COLO668 (cell line): ENCODE measurements at regions not wholly inside any gene's neighbourhood (a gene's known extent, or its start where the extent isn't known, plus 50 kb on each side); places are given as distances from the start of the nearest gene placed in this dataset.

Experiments
- DNase-seq: peaks from one replicate; lab custom pipeline; 2025; ENCODE audit not compliant: unreplicated experiment; lab: John Stamatoyannopoulos, UW

GRCh38 chr19:31761281-31761913 lies 412.2 kb upstream of the TSHZ3 start:
- DNase-seq, result no peak

GRCh38 chr19:31770223-31770622 lies 421.0 kb upstream of the TSHZ3 start:
- no peak for DNase-seq

GRCh38 chr19:31772915-31773314 lies 423.7 kb upstream of the TSHZ3 start:
- no peak for DNase-seq

- no peak for DNase-seq
Observed at GRCh38 chr19:31781542-31781941, 432.3 kb upstream of the TSHZ3 start.

- no peak for DNase-seq
Observed at GRCh38 chr19:31783592-31783991, 434.4 kb upstream of the TSHZ3 start.

GRCh38 chr19:31784671-31785101 lies 435.4 kb upstream of the TSHZ3 start:
- no peak for DNase-seq

- DNase-seq, result no peak
Observed at GRCh38 chr19:31801611-31802010, 452.4 kb upstream of the TSHZ3 start.

- DNase-seq, result no peak
Observed at GRCh38 chr19:31803835-31804446, 454.7 kb upstream of the TSHZ3 start.

- no peak for DNase-seq
Observed at GRCh38 chr19:31804668-31805067, 455.4 kb upstream of the TSHZ3 start.

GRCh38 chr19:31810536-31811109 lies 461.4 kb upstream of the TSHZ3 start:
- no peak for DNase-seq

- no peak for DNase-seq
Observed at GRCh38 chr19:31817971-31818797, 468.9 kb upstream of the TSHZ3 start.

GRCh38 chr19:31818798-31819105 lies 469.5 kb upstream of the TSHZ3 start:
- DNase-seq, result no peak

- DNase-seq, result no peak
Observed at GRCh38 chr19:31819837-31820236, 470.6 kb upstream of the TSHZ3 start.

GRCh38 chr19:31821346-31821745 lies 472.1 kb upstream of the TSHZ3 start:
- DNase-seq, result no peak

GRCh38 chr19:31825134-31826094 lies 476.2 kb upstream of the TSHZ3 start:
- DNase-seq, result no peak

- no peak for DNase-seq
Observed at GRCh38 chr19:31826325-31826724, 477.1 kb upstream of the TSHZ3 start.

- no peak for DNase-seq
Observed at GRCh38 chr19:31831421-31832175, 482.4 kb upstream of the TSHZ3 start.

- no peak for DNase-seq
Observed at GRCh38 chr19:31832176-31832548, 482.9 kb upstream of the TSHZ3 start.

GRCh38 chr19:31834070-31834469 lies 484.8 kb upstream of the TSHZ3 start:
- no peak for DNase-seq

GRCh38 chr19:31838163-31838815 lies 489.1 kb upstream of the TSHZ3 start:
- no peak for DNase-seq
